ENCODE measurements at regions not wholly inside any gene's neighbourhood (a gene's known extent, or its start where the extent isn't known, plus 50 kb on each side); places are given as distances from the start of the nearest gene placed in this dataset.

GRCh38 chr13:62085337-62086229 is 669.9 kb upstream of the PCDH20 start:
- CTCF ChIA-PET (ENCODE audit: low intra/inter-chr PET ratio, low total read pairs), result no interaction called here
- Histone ChIP-seq H3K9me3 (ENCODE audit: low read length) (no peaks in the 10 kb centered on the region), H2AFZ (ENCODE audit: low read length) (no peak overlapping the region), H4K20me1 (ENCODE audit: insufficient read depth, low read length) (no peaks in the 10 kb centered on the region), H3K4me2 (ENCODE audit: low read depth, low read length) (no peak overlapping the region), H3K79me2 (ENCODE audit: insufficient read depth, low read length) (no peaks in the 10 kb centered on the region), H3K36me3 (replicated peaks in 1 of 2; ENCODE audit: control insufficient read depth in 1 of 2, insufficient read depth in 2 of 2, low read length in 2 of 2) (no peaks in the 10 kb centered on the region), H3K27me3 (ENCODE audit: control insufficient read depth in 1 of 2, insufficient read depth in 2 of 2, low read length in 2 of 2) (no peaks in the 10 kb centered on the region), H3K9ac (ENCODE audit: insufficient read depth, low read depth, low read length) (no peak overlapping the region), H3K4me3 (replicated peaks in 1 of 3; ENCODE audit: insufficient read depth in 1 of 3, low read depth in 2 of 3, low read length in 3 of 3) (no peak overlapping the region), H3K4me1 (ENCODE audit: insufficient read depth, low read length) (no peaks in the 10 kb centered on the region), H3K27ac (ENCODE audit: extremely low read length, insufficient read depth, low read length) (no peak overlapping the region)
- intact Hi-C loops (cut with micrococcal nuclease; ENCODE audit: unreplicated experiment), result no loop called here
- TF ChIP-seq ZNF879 (CRISPR knock-in tag; IDR thresholded peaks at IDR 0.05), result no peak
- TF ChIP-seq PITX1 (CRISPR knock-in tag; IDR thresholded peaks at IDR 0.05), result no peak
- no peak for TF ChIP-seq CENPT (CRISPR knock-in tag; IDR thresholded peaks at IDR 0.05; ENCODE audit: low read depth)
- no peak for ATAC-seq
- POLR2A ChIA-PET, result no interaction called here
- 13% methylated on average over 5 of the region's 5 CpGs for WGBS (ENCODE audit: low lambda C conversion rate)
- DNase-seq (ENCODE audit: low spot score), result no peak
- no TSS peak for BruUV-seq (replicated peaks)
- in situ Hi-C loops (cut with HindIII; ENCODE audit: extremely low pct_ligation_motif_present, low pct_unique_long_range_greater_than_20kb), result no loop called here
- no peak for FAIRE-seq

- H3K4me1 ChIP-seq (ENCODE audit: insufficient read depth, low read length), result no peaks in the 10 kb centered on the region
- intact Hi-C loops (cut with micrococcal nuclease; ENCODE audit: unreplicated experiment), result no loop called here
- no peaks in the 10 kb centered on the region for H3K36me3 ChIP-seq (replicated peaks in 1 of 2; ENCODE audit: control insufficient read depth in 1 of 2, insufficient read depth in 2 of 2, low read length in 2 of 2)
- H3K79me2 ChIP-seq (ENCODE audit: insufficient read depth, low read length), result no peaks in the 10 kb centered on the region
- CTCF ChIA-PET (ENCODE audit: low intra/inter-chr PET ratio, low total read pairs), result no interaction called here
- in situ Hi-C loops (cut with HindIII; ENCODE audit: extremely low pct_ligation_motif_present, low pct_unique_long_range_greater_than_20kb), result no loop called here
- no peak overlapping the region for H2AFZ ChIP-seq (ENCODE audit: low read length)
- H3K9me3 ChIP-seq (ENCODE audit: low read length), result no peaks in the 10 kb centered on the region
- ATAC-seq, result no peak
- no peaks in the 10 kb centered on the region for H4K20me1 ChIP-seq (ENCODE audit: insufficient read depth, low read length)
- POLR2A ChIA-PET, result no interaction called here
- no peaks in the 10 kb centered on the region for H3K27me3 ChIP-seq (ENCODE audit: control insufficient read depth in 1 of 2, insufficient read depth in 2 of 2, low read length in 2 of 2)
- H3K27ac ChIP-seq (ENCODE audit: extremely low read length, insufficient read depth, low read length), result no peak overlapping the region
- H3K4me3 ChIP-seq (replicated peaks in 1 of 3; ENCODE audit: insufficient read depth in 1 of 3, low read depth in 2 of 3, low read length in 3 of 3), result no peak overlapping the region
- no peak overlapping the region for H3K4me2 ChIP-seq (ENCODE audit: low read depth, low read length)
- FAIRE-seq, result no peak
- H3K9ac ChIP-seq (ENCODE audit: insufficient read depth, low read depth, low read length), result no peak overlapping the region
- DNase-seq (ENCODE audit: low spot score), result no peak
- no TSS peak for BruUV-seq (replicated peaks)
- TF ChIP-seq SIX4 (CRISPR knock-in tag; IDR thresholded peaks at IDR 0.05) (no peak), SMYD3 (CRISPR knock-in tag; IDR thresholded peaks at IDR 0.05) (no peak), ARHGAP35 (CRISPR knock-in tag; IDR thresholded peaks at IDR 0.05; ENCODE audit: borderline replicate concordance) (no peak), GATA4 (IDR thresholded peaks at IDR 0.05; ENCODE audit: borderline replicate concordance, low read depth) (no peak), HMGXB3 (CRISPR knock-in tag; IDR thresholded peaks at IDR 0.05; ENCODE audit: borderline replicate concordance) (no peak), ZFP36L2 (CRISPR knock-in tag; IDR thresholded peaks at IDR 0.05) (no peak), EEA1 (CRISPR knock-in tag; IDR thresholded peaks at IDR 0.05; ENCODE audit: borderline replicate concordance) (no peak), PAX8 (CRISPR knock-in tag; IDR thresholded peaks at IDR 0.05; ENCODE audit: borderline replicate concordance) (no peak), ZBTB37 (CRISPR knock-in tag; IDR thresholded peaks at IDR 0.05) (no peak), ZNF430 (CRISPR knock-in tag; IDR thresholded peaks at IDR 0.05) (no peak), SETDB1 (CRISPR knock-in tag; IDR thresholded peaks at IDR 0.05; ENCODE audit: borderline replicate concordance) (no peak)
Observed at GRCh38 chr13:62084728-62085127, 669.1 kb upstream of the PCDH20 start.
